HG03575 (cell line): ENCODE measurements at regions not wholly inside any gene's neighbourhood (a gene's known extent, or its start where the extent isn't known, plus 50 kb on each side); places are given as distances from the start of the nearest gene placed in this dataset.

Experiments
- ATAC-seq: cut with Tn5 transposase; IDR thresholded peaks from one replicate; pipeline ENCODE4 v1.9.1; 2021; ENCODE audit not compliant: unreplicated experiment, insufficient number of reproducible peaks, low FRiP score; ENCODE audit errors: extremely low read depth

GRCh38 chr10:88057720-88058119 lies 194.3 kb downstream of the PTEN start:
- no peak for ATAC-seq

DNA sequence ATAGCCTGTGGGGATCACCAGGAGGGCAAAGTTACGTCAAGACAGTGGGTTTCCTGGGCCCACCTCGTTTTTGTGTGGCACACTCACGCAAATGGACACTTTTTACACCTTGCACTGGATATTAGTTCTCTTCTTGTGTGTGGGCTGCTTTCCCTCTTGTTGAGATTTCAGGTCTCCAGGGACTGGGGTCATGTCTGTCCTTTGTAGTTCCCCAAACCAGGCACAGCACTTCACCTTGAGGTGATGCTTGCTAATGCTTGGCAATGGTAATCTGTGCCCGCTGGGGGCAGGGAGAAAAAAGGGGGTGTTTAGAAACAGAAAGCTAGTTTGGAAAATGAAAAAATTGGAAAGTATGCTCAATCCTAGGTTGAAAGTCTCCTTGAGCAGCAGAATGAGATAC lies 195.3 kb downstream of the PTEN start:
- no peak for ATAC-seq

GRCh38 chr10:88059190-88059589 lies 195.8 kb downstream of the PTEN start:
- ATAC-seq: no peak

- ATAC-seq: no peak
Measured at GRCh38 chr10:88060762-88061161, 197.3 kb downstream of the PTEN start.

GRCh38 chr10:88062385-88062784 lies 199.0 kb downstream of the PTEN start:
- no peak for ATAC-seq

GRCh38 chr10:88062798-88063472 lies 199.5 kb downstream of the PTEN start:
- ATAC-seq: no peak

DNA sequence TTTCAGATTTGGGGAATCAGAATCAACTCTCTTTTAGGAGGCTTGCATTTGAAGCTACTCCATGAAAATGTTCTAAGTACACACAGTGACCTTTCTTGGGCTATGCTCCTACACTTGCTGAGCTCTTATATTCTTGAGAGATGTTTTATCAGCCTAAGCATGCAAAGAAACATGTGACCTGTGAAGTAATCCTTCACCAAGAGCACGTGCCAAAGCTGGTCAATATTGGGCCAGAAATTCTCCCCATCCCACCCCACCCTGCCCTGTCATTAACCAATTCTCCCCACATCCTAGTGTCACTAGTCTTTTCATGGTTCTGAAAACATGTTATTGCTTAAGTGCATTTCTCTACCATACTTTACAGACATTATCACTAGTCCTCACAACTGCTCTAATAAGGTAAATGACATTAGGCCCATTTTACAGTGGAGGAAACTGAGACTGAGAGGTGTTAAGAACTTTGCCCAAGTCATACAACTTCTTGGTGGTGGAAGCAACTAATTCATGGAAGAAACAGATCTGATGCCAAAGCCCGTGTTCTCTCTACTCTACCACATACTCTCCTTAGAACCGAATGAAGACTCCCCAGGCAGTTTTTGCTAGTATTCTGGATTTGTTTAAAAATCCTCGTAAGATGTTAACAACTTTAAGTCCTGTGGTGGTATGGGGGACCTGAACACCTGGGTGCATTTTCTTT lies 200.6 kb downstream of the PTEN start:
- ATAC-seq: no peak

DNA sequence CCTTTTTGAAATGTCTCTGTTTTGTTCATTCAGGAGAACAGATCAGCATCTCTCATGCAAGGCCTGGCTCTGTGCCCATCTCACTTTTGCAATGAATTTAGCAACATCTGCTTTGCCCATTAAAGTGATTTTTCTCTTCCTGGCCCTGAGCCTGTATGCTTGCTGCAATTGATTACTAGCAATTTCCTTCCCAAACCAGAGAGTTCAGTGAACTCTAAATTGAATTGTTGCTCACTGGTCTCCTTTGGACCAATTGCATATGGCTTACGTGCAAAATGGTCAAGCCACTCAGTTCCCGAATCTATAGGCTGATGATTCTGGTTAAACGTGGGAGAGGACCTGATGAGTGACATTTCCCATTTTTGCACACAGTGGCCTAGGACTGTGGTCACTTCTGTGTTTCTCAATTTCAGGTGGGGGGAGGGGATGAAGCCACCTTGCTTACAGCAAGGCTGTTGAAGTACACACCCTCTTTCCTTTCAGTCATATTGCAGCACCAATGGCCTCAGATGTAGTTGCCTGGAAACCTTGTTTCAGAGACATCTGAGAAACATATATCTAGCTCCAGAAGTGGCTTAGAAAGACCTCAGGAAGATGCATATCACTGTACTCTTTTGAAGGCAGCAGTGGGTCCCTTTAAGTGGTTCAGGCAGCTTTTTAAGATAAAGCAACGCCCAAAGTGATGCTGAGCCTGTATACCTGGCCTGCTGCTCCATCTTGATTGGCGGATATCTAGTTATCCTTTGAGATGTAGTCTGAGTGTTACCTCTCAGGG lies 201.4 kb downstream of the PTEN start:
- ATAC-seq: no peak

DNA sequence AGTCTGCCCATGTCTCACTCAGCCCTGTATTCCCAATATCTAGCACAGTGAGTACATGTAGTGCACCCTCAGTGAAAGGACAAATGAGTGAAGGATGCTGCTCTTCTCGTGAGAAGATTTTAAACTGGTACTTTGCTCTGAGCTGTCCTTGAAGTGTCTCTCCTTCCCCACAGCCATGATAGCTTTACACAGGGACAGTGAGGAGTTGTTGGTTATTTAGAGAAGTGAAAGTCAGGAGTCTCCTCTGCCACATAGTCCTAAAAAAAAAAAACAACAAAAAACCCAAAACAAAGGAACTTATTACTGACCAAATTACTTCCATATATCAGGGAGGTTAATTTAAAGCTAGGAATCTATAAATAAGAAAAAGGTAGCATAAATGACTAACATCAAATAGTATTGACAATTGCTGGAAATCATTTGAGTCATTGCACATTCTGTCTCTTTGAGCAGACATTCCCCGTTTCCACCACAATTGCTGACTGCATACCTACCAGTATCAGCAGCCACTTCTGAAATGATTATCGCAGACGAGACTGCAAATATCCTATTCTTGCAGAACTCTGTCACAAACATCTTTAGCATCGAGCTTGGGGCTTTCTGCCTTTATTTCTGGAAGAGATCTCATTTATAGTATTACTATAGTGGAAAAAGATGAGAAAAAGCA lies 202.1 kb downstream of the PTEN start:
- no peak for ATAC-seq

DNA sequence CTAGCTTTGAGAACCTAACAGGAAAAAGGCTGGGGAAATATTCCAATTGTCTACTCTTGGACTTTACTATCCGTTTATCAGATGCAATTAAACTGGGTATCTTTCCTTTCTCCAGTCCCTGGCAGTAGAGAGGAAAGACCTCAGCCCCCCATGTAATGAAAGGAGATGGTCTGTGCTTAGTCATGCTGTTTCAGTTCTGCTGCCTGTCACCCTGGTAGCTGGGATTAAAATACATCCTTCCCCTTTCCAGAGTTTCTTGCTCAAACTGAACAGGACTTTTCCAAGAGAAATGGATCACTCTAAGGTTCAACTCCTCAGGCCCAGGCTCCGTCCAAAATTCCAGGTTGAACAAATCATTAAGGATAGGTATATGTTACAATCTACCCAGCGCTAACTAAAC lies 202.9 kb downstream of the PTEN start:
- ATAC-seq: no peak

DNA sequence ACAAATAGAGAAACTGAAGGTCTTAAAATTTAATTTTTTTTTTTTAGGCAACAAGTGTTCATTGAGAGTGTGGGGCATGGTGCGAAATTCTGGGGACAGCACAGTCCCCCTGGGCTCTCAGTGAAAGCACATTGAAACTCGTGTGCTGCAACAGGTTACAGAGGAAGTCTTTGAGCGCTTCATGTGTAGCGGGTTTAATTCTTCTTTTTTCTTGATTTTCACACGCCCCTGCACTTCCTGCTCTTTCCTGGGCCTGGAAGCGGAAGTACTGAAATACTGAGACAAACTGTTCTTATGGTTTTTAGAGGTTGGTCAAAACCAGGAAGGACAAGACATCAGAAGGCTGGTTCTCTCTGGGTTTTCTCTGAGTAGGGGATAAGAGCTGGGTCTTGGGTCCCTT lies 203.5 kb downstream of the PTEN start:
- ATAC-seq: no peak

- no peak for ATAC-seq
Measured at GRCh38 chr10:88067737-88068136, 204.3 kb downstream of the PTEN start.

GRCh38 chr10:88069338-88069737 lies 205.9 kb downstream of the PTEN start:
- ATAC-seq: no peak

GRCh38 chr10:88070080-88070880 lies 206.9 kb downstream of the PTEN start:
- peak; percentile 38 for ATAC-seq

DNA sequence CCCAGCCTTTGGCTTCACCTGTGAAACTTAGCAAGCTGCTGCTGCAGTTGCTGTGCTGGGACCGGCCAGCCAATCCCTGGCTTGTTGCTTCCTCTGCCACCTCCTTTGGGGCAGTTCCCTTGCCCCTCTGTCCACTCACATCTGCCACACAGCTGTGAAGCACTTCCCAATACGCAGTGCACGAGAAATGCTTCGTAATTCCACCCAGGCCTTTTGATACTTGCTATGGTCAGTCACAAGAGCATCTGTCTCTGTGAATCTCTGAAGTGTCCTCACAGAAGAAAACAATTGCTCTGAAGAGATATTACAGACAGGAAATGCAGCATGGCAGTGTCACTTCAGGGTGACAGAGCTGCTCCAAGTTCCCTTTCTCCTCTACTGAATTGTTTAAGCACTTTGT lies 208.5 kb downstream of the PTEN start:
- ATAC-seq: no peak

GRCh38 chr10:88073682-88074081 lies 210.3 kb downstream of the PTEN start:
- ATAC-seq: no peak

- no peak for ATAC-seq
Measured at GRCh38 chr10:88074971-88075370, 211.5 kb downstream of the PTEN start.

DNA sequence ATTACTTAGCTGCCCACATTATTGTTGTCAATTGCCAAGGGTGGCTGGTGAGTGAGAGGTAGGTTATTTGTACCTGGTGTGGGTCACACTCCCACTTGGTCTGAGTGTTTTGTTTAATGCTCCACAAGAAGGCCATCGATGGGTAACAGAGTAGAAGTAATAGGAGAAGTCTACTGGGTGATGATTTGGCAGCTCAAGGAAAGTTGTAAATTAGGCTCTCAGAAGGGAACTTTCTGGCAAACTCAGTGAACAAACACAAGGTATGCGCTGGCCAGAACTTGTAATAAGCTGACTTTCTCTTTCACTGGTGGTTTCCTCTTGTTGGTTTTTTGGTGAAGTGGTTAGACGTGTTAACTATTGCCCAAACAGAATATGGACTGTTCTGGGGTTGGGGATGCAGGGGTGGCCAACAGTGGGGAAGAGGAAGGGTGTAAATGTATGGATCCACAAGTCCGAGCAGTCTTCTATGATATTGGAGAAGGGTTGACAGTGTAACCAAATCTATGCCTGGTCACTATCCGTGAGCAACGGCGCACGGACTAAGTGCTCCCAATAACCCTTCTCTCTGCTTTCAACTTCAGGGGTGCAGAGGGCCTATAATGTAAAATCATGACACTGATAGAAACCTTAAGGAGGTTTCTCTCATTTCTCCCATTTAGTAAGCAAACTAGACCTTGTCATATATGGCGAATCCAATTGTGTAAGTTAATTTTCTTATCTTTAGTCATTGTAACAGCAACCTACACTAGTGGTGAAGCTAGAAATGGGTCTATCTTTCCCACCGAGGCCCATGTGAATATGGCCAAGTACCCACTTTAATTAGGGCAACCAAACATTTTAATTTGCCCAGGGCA lies 212.8 kb downstream of the PTEN start:
- ATAC-seq: no peak
